Mesenchymal stem cell (in vitro differentiated cells and primary cell): ENCODE measurements at regions not wholly inside any gene's neighbourhood (a gene's known extent, or its start where the extent isn't known, plus 50 kb on each side); places are given as distances from the start of the nearest gene placed in this dataset.

Source experiments
- DNase-seq: peaks from one replicate; pipeline ENCODE4 v3.0.0-alpha.2; 2013
- H2AFZ ChIP-seq: one replicate; pipeline ENCODE4 v1.6.1; 2013; ENCODE audit warnings: low read depth, mild to moderate bottlenecking, control low read depth, inconsistent platforms, low read length, moderate library complexity
- H2AK5ac ChIP-seq: 2 replicates; pipeline ENCODE4 v1.6.1; 2013; ENCODE audit warnings: low read length, moderate library complexity, mild to moderate bottlenecking, inconsistent platforms; ENCODE audit not compliant: severe bottlenecking
- H2BK120ac ChIP-seq: one replicate; pipeline ENCODE4 v1.6.1; 2013; ENCODE audit warnings: low read depth, mild to moderate bottlenecking, inconsistent platforms, low read length, moderate library complexity
- H2BK12ac ChIP-seq, 2 experiments: one replicate each; pipeline ENCODE4 v1.6.1; 2013; ENCODE audit warnings: inconsistent platforms in 2 of 2, low read length in 2 of 2, mild to moderate bottlenecking in 2 of 2, moderate library complexity in 2 of 2, control low read depth in 1 of 2
- H2BK15ac ChIP-seq: one replicate; pipeline ENCODE4 v1.6.1; 2013; ENCODE audit warnings: mild to moderate bottlenecking, low read depth, inconsistent platforms; ENCODE audit not compliant: poor library complexity, severe bottlenecking
- H2BK5ac ChIP-seq: 2 replicates; pipeline ENCODE4 v1.6.1; 2013; ENCODE audit warnings: low read depth, mild to moderate bottlenecking, low read length, control low read depth, inconsistent platforms; ENCODE audit not compliant: poor library complexity, severe bottlenecking
- H3K14ac ChIP-seq, 2 experiments: one replicate each; pipeline ENCODE4 v1.6.1; 2013; ENCODE audit warnings: inconsistent platforms in 2 of 2, low read length in 2 of 2, control low read depth in 1 of 2, mild to moderate bottlenecking in 1 of 2, moderate library complexity in 1 of 2
- H3K18ac ChIP-seq, 2 experiments: one replicate each; pipeline ENCODE4 v1.6.1; 2013; ENCODE audit warnings: inconsistent platforms in 2 of 2, low read length in 2 of 2, control low read depth in 1 of 2, low read depth in 1 of 2, mild to moderate bottlenecking in 1 of 2
- H3K23ac ChIP-seq, 2 experiments: one replicate each; pipeline ENCODE4 v1.6.1; 2013; ENCODE audit warnings: inconsistent platforms in 2 of 2, low read length in 2 of 2, mild to moderate bottlenecking in 2 of 2, moderate library complexity in 2 of 2, control low read depth in 1 of 2
- H3K27ac ChIP-seq: 2 replicates; pipeline ENCODE4 v1.5.1; 2013; ENCODE audit warnings: mild to moderate bottlenecking, moderate library complexity, low read length, control low read depth, inconsistent platforms; ENCODE audit not compliant: poor library complexity, severe bottlenecking
- H3K27me3 ChIP-seq, 2 experiments: 2 replicates each; pipeline versions ENCODE4 v1.6.1 to v1.7.0; 2013; ENCODE audit warnings: low read length in 2 of 2, mild to moderate bottlenecking in 2 of 2, moderate library complexity in 2 of 2, control low read depth in 1 of 2, inconsistent platforms in 1 of 2; ENCODE audit not compliant: control insufficient read depth in 1 of 2, insufficient read depth in 1 of 2
- H3K36me3 ChIP-seq, 2 experiments: 2 replicates each; pipeline versions ENCODE4 v1.6.1 to v1.7.0; 2013; ENCODE audit warnings: low read length in 2 of 2, control low read depth in 1 of 2, inconsistent platforms in 1 of 2, low read depth in 1 of 2, mild to moderate bottlenecking in 1 of 2; ENCODE audit not compliant: insufficient read depth in 2 of 2, control insufficient read depth in 1 of 2
- H3K4ac ChIP-seq, 2 experiments: one replicate each; pipeline ENCODE4 v1.6.1; 2013; ENCODE audit warnings: inconsistent platforms in 2 of 2, low read length in 2 of 2, mild to moderate bottlenecking in 2 of 2, moderate library complexity in 2 of 2, control low read depth in 1 of 2, low read depth in 1 of 2
- H3K4me1 ChIP-seq: 2 replicates; pipeline ENCODE4 v1.6.1; 2013; ENCODE audit warnings: low read depth, low read length, control low read depth; ENCODE audit not compliant: control insufficient read depth, insufficient read depth
- H3K4me2 ChIP-seq: 2 replicates; pipeline ENCODE4 v1.6.1; 2013; ENCODE audit warnings: low read length, mild to moderate bottlenecking, inconsistent platforms; ENCODE audit not compliant: poor library complexity, severe bottlenecking
- H3K4me3 ChIP-seq, 2 experiments: 2 replicates each; pipeline versions ENCODE4 v1.5.1 to v1.7.0; 2013; ENCODE audit warnings: low read length in 2 of 2, mild to moderate bottlenecking in 2 of 2, control low read depth in 1 of 2, low read depth in 1 of 2; ENCODE audit not compliant: insufficient read depth in 1 of 2
- H3K79me1 ChIP-seq: replicated peaks from 2 replicates; pipeline ENCODE4 v1.6.1; 2013; ENCODE audit warnings: mild to moderate bottlenecking, control low read depth, low read length, inconsistent platforms; ENCODE audit not compliant: poor library complexity, severe bottlenecking
- H3K9ac ChIP-seq: 2 replicates; pipeline ENCODE4 v1.7.0; 2013; ENCODE audit warnings: mild to moderate bottlenecking, low read length, moderate library complexity
- H3K9me3 ChIP-seq: 2 replicates; pipeline ENCODE4 v1.7.0; 2013; ENCODE audit warnings: mild to moderate bottlenecking, low read length; ENCODE audit not compliant: control insufficient read depth
- H4K8ac ChIP-seq: one replicate; pipeline ENCODE4 v1.6.1; 2013; ENCODE audit warnings: inconsistent platforms, mild to moderate bottlenecking, low read length, moderate library complexity
- H4K91ac ChIP-seq: one replicate; pipeline ENCODE4 v1.6.1; 2013; ENCODE audit warnings: mild to moderate bottlenecking, low read length, inconsistent platforms
- WGBS: methylation state at CpG from one replicate; pipeline ENCODE4 v1.1.7; 2013; ENCODE audit warnings: mixed read lengths; 5-methylcytosine and 5-hydroxymethylcytosine counted together

DNA sequence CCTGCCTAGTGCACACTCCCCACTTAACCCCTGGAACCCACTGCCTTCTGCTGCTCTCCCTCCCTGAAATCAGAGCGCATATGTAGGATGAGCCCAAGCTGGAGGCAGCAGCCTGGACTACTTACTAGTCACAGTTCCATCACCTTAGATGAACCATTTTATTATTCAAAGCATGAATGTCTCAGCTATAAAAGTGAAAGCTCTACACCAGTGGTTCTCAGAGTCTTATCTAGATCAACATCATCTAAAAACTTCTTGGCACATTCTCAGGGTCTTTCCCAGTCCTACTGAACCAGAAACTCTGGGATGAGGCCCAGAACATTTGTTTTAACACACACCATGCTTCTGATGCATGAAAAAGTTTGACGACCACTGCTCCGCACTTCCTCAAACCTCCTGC, 100.3 kb upstream of the ANK3 start:
- Histone ChIP-seq H3K14ac (no peak overlapping the region), H3K36me3 (no peaks in the 10 kb centered on the region), H2BK120ac (no peak overlapping the region), H3K79me1 (peaks cover 6% of the 10 kb centered on the region), H3K4me2 (no peak overlapping the region), H3K4me3 (peak overlapping the region in 1 of 2 experiments; percentile 17), H2BK12ac (no peak overlapping the region), H3K27ac (no peak overlapping the region), H3K4ac (no peak overlapping the region), H2BK5ac (no peak overlapping the region), H2AK5ac (no peak overlapping the region), H3K18ac (no peak overlapping the region), H2BK15ac (no peak overlapping the region), H4K8ac (no peak overlapping the region), H2AFZ (no peak overlapping the region), H3K4me1 (no peaks in the 10 kb centered on the region), H3K9ac (no peak overlapping the region), H3K27me3 (no peaks in the 10 kb centered on the region), H4K91ac (no peak overlapping the region), H3K9me3 (no peaks in the 10 kb centered on the region), H3K23ac (no peak overlapping the region)
- peak; percentile 26 for DNase-seq
- 93% methylated on average over 3 of the region's 3 CpGs for WGBS

DNA sequence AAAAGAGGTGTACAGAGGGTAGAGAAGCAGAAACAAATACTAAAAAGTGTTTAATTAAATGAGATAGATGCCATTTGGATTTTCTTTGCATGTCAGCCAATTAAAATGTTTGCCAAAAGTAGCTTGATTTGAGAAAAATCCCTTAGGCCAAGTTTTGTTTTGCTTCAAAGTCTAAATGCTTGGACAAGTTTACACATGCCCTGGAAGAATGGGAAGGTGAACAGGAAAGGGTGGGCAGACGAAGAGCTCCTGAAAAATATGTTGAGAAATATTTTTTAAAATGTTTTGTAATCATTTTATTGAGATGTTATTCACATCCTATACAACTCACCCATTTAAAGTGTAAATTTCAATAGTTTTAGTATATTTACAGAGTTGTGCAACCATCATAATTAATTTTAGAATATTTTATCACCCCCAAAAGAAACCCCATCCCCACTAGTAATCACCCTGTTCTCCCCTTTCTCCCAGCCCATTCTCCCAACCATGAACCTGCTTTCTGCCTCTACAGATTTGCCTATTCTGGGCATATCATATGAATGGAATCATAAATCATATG, 98.5 kb upstream of the ANK3 start:
- WGBS = no CpG with 5 or more reads among the region's 1 CpG
- Histone ChIP-seq H4K8ac (no peak overlapping the region), H3K4me3 (no peak overlapping the region), H2BK5ac (no peak overlapping the region), H3K9me3 (no peaks in the 10 kb centered on the region), H3K18ac (no peak overlapping the region), H2AK5ac (no peak overlapping the region), H3K27ac (no peak overlapping the region), H3K27me3 (no peaks in the 10 kb centered on the region), H3K4me1 (no peaks in the 10 kb centered on the region), H3K14ac (no peak overlapping the region), H3K79me1 (peaks cover 7% of the 10 kb centered on the region), H3K4ac (no peak overlapping the region), H2BK12ac (no peak overlapping the region), H2BK120ac (no peak overlapping the region), H3K4me2 (no peak overlapping the region), H4K91ac (no peak overlapping the region), H2AFZ (no peak overlapping the region), H2BK15ac (no peak overlapping the region), H3K9ac (no peak overlapping the region), H3K36me3 (no peaks in the 10 kb centered on the region), H3K23ac (no peak overlapping the region)
- no peak for DNase-seq

DNA sequence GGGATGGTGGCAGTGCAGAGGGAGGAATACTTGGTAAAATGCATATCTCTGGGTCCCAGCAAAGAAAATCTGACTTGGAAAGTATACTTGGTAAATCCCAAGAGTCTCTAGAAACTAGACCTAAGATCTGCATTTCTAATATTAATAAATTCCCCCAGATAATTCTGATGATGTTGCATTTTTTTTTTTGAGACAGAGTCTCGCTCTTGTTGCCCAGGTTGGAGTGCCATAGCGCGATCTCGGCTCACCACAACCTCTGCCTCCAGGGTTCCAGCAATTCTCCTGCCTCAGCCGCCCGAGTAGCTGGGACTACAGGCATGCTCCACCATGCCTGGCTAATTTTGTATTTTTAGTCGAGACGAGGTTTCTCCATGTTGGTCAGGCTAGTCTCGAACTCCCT, 97.9 kb upstream of the ANK3 start:
- no peak overlapping the region for H4K91ac ChIP-seq
- no peak overlapping the region for H2BK120ac ChIP-seq
- H3K9me3 ChIP-seq = no peaks in the 10 kb centered on the region
- peaks cover 7% of the 10 kb centered on the region for H3K79me1 ChIP-seq
- no peak overlapping the region for H3K4ac ChIP-seq
- H2BK15ac ChIP-seq = no peak overlapping the region
- no peak overlapping the region for H3K4me2 ChIP-seq
- WGBS = 98% methylated on average over 8 of the region's 9 CpGs
- no peak overlapping the region for H3K18ac ChIP-seq
- H3K4me1 ChIP-seq = no peaks in the 10 kb centered on the region
- H3K4me3 ChIP-seq = no peak overlapping the region
- DNase-seq = no peak
- no peak overlapping the region for H3K14ac ChIP-seq
- no peak overlapping the region for H3K27ac ChIP-seq
- no peaks in the 10 kb centered on the region for H3K36me3 ChIP-seq
- no peak overlapping the region for H2BK5ac ChIP-seq
- H2AK5ac ChIP-seq = no peak overlapping the region
- H3K23ac ChIP-seq = no peak overlapping the region
- no peak overlapping the region for H4K8ac ChIP-seq
- H2AFZ ChIP-seq = no peak overlapping the region
- no peak overlapping the region for H2BK12ac ChIP-seq
- H3K9ac ChIP-seq = no peak overlapping the region
- H3K27me3 ChIP-seq = no peaks in the 10 kb centered on the region

DNA sequence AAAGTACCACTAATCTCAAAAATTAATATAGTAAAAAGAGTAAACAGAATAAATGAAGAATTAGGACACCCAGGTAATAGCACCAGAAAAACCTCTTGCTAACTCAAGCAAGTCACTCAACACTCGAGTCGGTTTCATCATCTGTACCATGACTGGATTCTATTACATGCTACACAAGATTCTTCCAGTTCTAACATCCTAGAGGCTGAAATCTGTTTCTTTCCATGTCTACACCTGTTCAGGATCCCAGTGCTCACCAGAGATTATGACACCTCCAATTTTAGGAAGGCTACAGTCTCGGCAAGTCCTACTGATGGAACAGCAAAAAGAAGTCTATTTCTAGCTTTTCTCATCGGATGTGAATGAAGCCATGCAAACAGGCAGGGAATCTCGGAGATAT, 95.3 kb upstream of the ANK3 start:
- H2BK5ac ChIP-seq = no peak overlapping the region
- no peak overlapping the region for H3K18ac ChIP-seq
- no peak overlapping the region for H2AFZ ChIP-seq
- no peak overlapping the region for H4K91ac ChIP-seq
- H2BK15ac ChIP-seq = no peak overlapping the region
- no peaks in the 10 kb centered on the region for H3K4me1 ChIP-seq
- H2BK120ac ChIP-seq = no peak overlapping the region
- no peak overlapping the region for H2BK12ac ChIP-seq
- no peak for DNase-seq
- peaks cover 5% of the 10 kb centered on the region for H3K79me1 ChIP-seq
- no peak overlapping the region for H4K8ac ChIP-seq
- H3K36me3 ChIP-seq = no peaks in the 10 kb centered on the region
- H3K9ac ChIP-seq = no peak overlapping the region
- H3K27ac ChIP-seq = no peak overlapping the region
- H3K4ac ChIP-seq = no peak overlapping the region
- WGBS = 92% methylated on average over 5 of the region's 5 CpGs
- no peaks in the 10 kb centered on the region for H3K27me3 ChIP-seq
- no peak overlapping the region for H3K23ac ChIP-seq
- H2AK5ac ChIP-seq = no peak overlapping the region
- H3K14ac ChIP-seq = no peak overlapping the region
- no peak overlapping the region for H3K4me2 ChIP-seq
- no peak overlapping the region for H3K4me3 ChIP-seq
- no peaks in the 10 kb centered on the region for H3K9me3 ChIP-seq
